ENCODE measurements at regions not wholly inside any gene's neighbourhood (a gene's known extent, or its start where the extent isn't known, plus 50 kb on each side); places are given as distances from the start of the nearest gene placed in this dataset.

DNA sequence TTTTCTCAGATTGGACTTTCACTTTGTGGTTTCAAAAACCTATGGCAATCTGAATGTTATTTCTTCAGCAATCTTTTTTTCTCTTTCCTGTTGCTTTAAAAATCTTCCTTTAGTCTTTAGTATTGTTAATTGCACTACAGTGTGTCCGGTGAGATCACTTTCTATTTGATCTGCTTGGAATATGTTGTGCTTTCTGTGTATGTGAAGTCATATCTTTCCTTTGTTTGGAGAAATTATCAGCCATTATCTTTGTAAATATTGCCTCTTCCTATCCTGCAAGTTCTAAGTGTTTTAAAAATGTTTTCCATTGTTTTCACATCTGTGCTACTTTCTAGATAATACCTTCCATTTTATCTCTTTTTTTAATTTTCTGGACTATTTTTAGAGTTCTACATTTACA is 171.4 kb upstream of the PRSS16 start:
- TF ChIP-seq POLR2A (IDR thresholded peaks at IDR 0.05), result no peak
- TF ChIP-seq, protein P1, sequence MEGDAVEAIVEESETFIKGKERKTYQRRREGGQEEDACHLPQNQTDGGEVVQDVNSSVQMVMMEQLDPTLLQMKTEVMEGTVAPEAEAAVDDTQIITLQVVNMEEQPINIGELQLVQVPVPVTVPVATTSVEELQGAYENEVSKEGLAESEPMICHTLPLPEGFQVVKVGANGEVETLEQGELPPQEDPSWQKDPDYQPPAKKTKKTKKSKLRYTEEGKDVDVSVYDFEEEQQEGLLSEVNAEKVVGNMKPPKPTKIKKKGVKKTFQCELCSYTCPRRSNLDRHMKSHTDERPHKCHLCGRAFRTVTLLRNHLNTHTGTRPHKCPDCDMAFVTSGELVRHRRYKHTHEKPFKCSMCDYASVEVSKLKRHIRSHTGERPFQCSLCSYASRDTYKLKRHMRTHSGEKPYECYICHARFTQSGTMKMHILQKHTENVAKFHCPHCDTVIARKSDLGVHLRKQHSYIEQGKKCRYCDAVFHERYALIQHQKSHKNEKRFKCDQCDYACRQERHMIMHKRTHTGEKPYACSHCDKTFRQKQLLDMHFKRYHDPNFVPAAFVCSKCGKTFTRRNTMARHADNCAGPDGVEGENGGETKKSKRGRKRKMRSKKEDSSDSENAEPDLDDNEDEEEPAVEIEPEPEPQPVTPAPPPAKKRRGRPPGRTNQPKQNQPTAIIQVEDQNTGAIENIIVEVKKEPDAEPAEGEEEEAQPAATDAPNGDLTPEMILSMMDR (IDR thresholded peaks at IDR 0.05), result no peak

Measured in esophagus squamous epithelium (tissue), 4 donors.